CD4-positive, alpha-beta T cell (primary cell): ENCODE measurements at regions not wholly inside any gene's neighbourhood (a gene's known extent, or its start where the extent isn't known, plus 50 kb on each side); places are given as distances from the start of the nearest gene placed in this dataset.
A peak's percentile ranks its signal among the peaks of the same experiment; 100 is the strongest.

Experiments used
- ATAC-seq: fragments of 200-7000 bp; cut with Tn5 transposase; one replicate; pipeline ENCODE4 v1.10.0; 2022; ENCODE audit warnings: mild to moderate bottlenecking; ENCODE audit not compliant: poor library complexity
- CTCF ChIA-PET: fragments of 350-600 bp; sonication (Branson Sonifier 250); formaldehyde crosslinking; loops from one replicate; lab custom pipeline; 2021; ENCODE audit warnings: antibody characterized with exemption, inconsistent platforms; lab: Charles Lee
- POLR2A ChIA-PET: fragments of 350-600 bp; sonication (Branson Sonifier 250); formaldehyde crosslinking; loops from one replicate; lab custom pipeline; 2021; ENCODE audit warnings: antibody characterized with exemption, inconsistent platforms; lab: Charles Lee
- DNase-seq, 14 experiments: peaks; one replicate each; pipeline ENCODE4 v3.0.0-alpha.2; 2013 to 2020; ENCODE audit warnings: mixed read lengths in 2 of 14
- H3K27ac ChIP-seq, 2 donors: one replicate each; pipeline versions ENCODE4 v1.5.1 to v1.7.0; 2013; ENCODE audit warnings: low read length in 2 of 2, low read depth in 1 of 2, mild to moderate bottlenecking in 1 of 2
- H3K27me3 ChIP-seq, 2 experiments: 1 replicate in 1 of 2; 2 replicates in 1 of 2; pipeline versions ENCODE4 v1.6.1 to v1.7.0; 2013; ENCODE audit warnings: low read length in 2 of 2, control low read depth in 1 of 2, mild to moderate bottlenecking in 1 of 2, moderate library complexity in 1 of 2; ENCODE audit not compliant: insufficient read depth in 2 of 2, control insufficient read depth in 1 of 2
- H3K36me3 ChIP-seq: one replicate; pipeline ENCODE4 v1.6.1; 2013; ENCODE audit warnings: low read length, control low read depth; ENCODE audit not compliant: insufficient read depth
- H3K4me1 ChIP-seq: one replicate; pipeline ENCODE4 v1.6.1; 2013; ENCODE audit warnings: low read length, control low read depth; ENCODE audit not compliant: insufficient read depth
- H3K4me3 ChIP-seq: one replicate; pipeline ENCODE4 v1.5.1; 2013; ENCODE audit warnings: mild to moderate bottlenecking, low read length, moderate library complexity
- H3K9me3 ChIP-seq, 2 experiments: 1 replicate in 1 of 2; 2 replicates in 1 of 2; pipeline versions ENCODE4 v1.6.1 to v1.7.0; 2013; ENCODE audit warnings: low read length in 2 of 2, mild to moderate bottlenecking in 2 of 2, control low read depth in 1 of 2, moderate library complexity in 1 of 2; ENCODE audit not compliant: control insufficient read depth in 1 of 2, insufficient read depth in 1 of 2
- H3K27ac Mint-ChIP-seq: one replicate; pipeline ENCODE4 v1.8.0; 2020; ENCODE audit warnings: mixed read lengths
- H3K27me3 Mint-ChIP-seq: one replicate; pipeline ENCODE4 v1.8.0; 2021; ENCODE audit warnings: mixed read lengths
- H3K36me3 Mint-ChIP-seq: one replicate; pipeline ENCODE4 v1.8.0; 2021; ENCODE audit warnings: low read depth, mixed read lengths
- H3K4me1 Mint-ChIP-seq: one replicate; pipeline ENCODE4 v1.8.0; 2021; ENCODE audit warnings: low read depth, mixed read lengths
- H3K4me3 Mint-ChIP-seq: one replicate; pipeline ENCODE4 v1.8.0; 2020; ENCODE audit warnings: mild to moderate bottlenecking, mixed read lengths
- H3K9me3 Mint-ChIP-seq: one replicate; pipeline ENCODE4 v1.8.0; 2020; ENCODE audit warnings: mixed read lengths
- intact Hi-C, 2 experiments: fragments of 100-400 bp; cut with DNase I in 1 of 2; cut with micrococcal nuclease in 1 of 2; formaldehyde crosslinking; loops; one replicate each; pipeline versions ENCODE4 v1.15.1 to v1.9.0; 2023 to 2025; cut with DNase I, micrococcal nuclease
- TF ChIP-seq, protein P1 (sequence below): fragments of 200-600 bp; IDR thresholded peaks from one replicate; pipeline ENCODE4 v1.8.0; 2022; ENCODE audit warnings: antibody characterized with exemption, mild to moderate bottlenecking

GRCh38 chr9:36470643-36471290 lies 70.7 kb upstream of the RNF38 start:
- Mint-ChIP-seq H3K36me3 (peaks cover 5% of the 10 kb centered on the region), H3K27ac (peak overlapping the region; percentile 89), H3K27me3 (no peaks in the 10 kb centered on the region), H3K4me3 (peak overlapping the region; percentile 83), H3K9me3 (no peaks in the 10 kb centered on the region), H3K4me1 (peaks cover 42% of the 10 kb centered on the region)
- H3K27me3 ChIP-seq: no peaks in the 10 kb centered on the region
- intact Hi-C loops: loop anchor here in 1 of 2 experiments (2.0 kb wide), 1 partner anchor 16 kb away; no protein-coding TSS in a partner anchor
- DNase-seq: peak in 12 of 14 experiments; percentile 29 to 88 (median 48)
- peak overlapping the region; percentile 72 to 79 for H3K27ac ChIP-seq
- peak overlapping the region; percentile 46 for H3K4me3 ChIP-seq
- H3K9me3 ChIP-seq: no peaks in the 10 kb centered on the region
- CTCF ChIA-PET: interaction anchor here (1.0 kb wide), 2 partner anchors 11 to 16 kb away, joined by 3 read pairs; no protein-coding TSS in a partner anchor
- TF ChIP-seq, protein P1, sequence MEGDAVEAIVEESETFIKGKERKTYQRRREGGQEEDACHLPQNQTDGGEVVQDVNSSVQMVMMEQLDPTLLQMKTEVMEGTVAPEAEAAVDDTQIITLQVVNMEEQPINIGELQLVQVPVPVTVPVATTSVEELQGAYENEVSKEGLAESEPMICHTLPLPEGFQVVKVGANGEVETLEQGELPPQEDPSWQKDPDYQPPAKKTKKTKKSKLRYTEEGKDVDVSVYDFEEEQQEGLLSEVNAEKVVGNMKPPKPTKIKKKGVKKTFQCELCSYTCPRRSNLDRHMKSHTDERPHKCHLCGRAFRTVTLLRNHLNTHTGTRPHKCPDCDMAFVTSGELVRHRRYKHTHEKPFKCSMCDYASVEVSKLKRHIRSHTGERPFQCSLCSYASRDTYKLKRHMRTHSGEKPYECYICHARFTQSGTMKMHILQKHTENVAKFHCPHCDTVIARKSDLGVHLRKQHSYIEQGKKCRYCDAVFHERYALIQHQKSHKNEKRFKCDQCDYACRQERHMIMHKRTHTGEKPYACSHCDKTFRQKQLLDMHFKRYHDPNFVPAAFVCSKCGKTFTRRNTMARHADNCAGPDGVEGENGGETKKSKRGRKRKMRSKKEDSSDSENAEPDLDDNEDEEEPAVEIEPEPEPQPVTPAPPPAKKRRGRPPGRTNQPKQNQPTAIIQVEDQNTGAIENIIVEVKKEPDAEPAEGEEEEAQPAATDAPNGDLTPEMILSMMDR: no peak
- ATAC-seq: peak; percentile 94
- POLR2A ChIA-PET: interaction anchor here (0.6 to 5.1 kb wide), 7 partner anchors 10 to 70 kb away, joined by 3 to 71 read pairs (median 4); partner anchors contain the start of gene RNF38
- H3K36me3 ChIP-seq: peaks cover 2% of the 10 kb centered on the region
- peaks cover 28% of the 10 kb centered on the region for H3K4me1 ChIP-seq

DNA sequence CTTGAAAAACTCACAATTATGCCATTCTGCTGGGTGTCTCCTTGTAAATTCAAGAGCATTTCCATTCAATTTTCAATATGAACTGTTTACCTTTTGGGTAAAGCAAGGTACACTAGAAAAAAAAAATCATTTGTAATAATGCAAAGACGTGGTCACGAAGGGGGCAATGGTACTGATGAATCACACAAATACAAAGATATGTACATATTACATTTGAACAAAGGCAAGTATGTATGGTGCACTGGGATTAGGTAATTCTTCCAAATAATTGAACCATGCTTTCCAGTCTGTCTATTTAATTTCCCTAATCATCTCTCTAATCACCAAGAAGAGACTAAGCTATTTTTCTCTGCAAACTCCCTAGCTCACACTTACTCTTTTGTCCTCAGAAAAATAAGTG lies 63.4 kb upstream of the RNF38 start:
- Mint-ChIP-seq H3K27me3 (no peaks in the 10 kb centered on the region), H3K36me3 (peaks cover 15% of the 10 kb centered on the region), H3K4me1 (peaks cover 56% of the 10 kb centered on the region), H3K9me3 (no peaks in the 10 kb centered on the region), H3K4me3 (no peak overlapping the region), H3K27ac (no peak overlapping the region)
- Histone ChIP-seq H3K27ac (no peak overlapping the region), H3K27me3 (no peaks in the 10 kb centered on the region), H3K4me3 (no peak overlapping the region), H3K4me1 (peaks cover 10% of the 10 kb centered on the region), H3K36me3 (no peaks in the 10 kb centered on the region), H3K9me3 (no peaks in the 10 kb centered on the region)
- TF ChIP-seq, protein P1: no peak
- POLR2A ChIA-PET: no interaction called here
- ATAC-seq: no peak
- intact Hi-C loops: no loop called here
- no peak for DNase-seq
- CTCF ChIA-PET: no interaction called here

DNA sequence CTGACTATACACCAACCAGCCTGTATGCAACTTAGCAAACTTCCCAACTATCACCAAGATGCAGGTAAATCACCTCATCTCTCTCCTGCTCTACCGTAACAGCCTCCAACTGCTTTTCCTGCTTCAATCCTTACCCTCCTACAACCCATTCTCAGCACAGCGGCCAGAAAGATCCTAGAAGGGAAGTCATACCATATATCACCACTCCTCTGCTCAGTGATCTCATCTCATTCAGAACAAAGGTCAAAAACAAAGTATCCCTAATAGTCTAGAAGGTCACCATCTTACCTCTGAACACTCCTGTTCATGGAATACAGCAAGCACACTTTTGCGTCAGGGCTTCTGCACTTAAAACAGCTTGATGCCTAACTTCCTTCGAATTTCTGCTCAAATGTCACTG lies 62.2 kb upstream of the RNF38 start:
- Mint-ChIP-seq H3K9me3 (no peaks in the 10 kb centered on the region), H3K4me1 (peaks cover 58% of the 10 kb centered on the region), H3K4me3 (no peak overlapping the region), H3K27ac (peak overlapping the region; percentile 29), H3K36me3 (peaks cover 15% of the 10 kb centered on the region), H3K27me3 (no peaks in the 10 kb centered on the region)
- Histone ChIP-seq H3K4me3 (no peak overlapping the region), H3K27ac (no peak overlapping the region), H3K9me3 (no peaks in the 10 kb centered on the region), H3K27me3 (no peaks in the 10 kb centered on the region), H3K36me3 (no peaks in the 10 kb centered on the region), H3K4me1 (peaks cover 18% of the 10 kb centered on the region)
- intact Hi-C loops: no loop called here
- POLR2A ChIA-PET: interaction anchor here (2.3 kb wide), 1 partner anchor 8 kb away, joined by 7 read pairs; no protein-coding TSS in a partner anchor
- TF ChIP-seq, protein P1: no peak
- CTCF ChIA-PET: no interaction called here
- DNase-seq (no peak), ATAC-seq (no peak)
